ENCODE measurements at regions not wholly inside any gene's neighbourhood (a gene's known extent, or its start where the extent isn't known, plus 50 kb on each side); places are given as distances from the start of the nearest gene placed in this dataset.

- TF ChIP-seq CTCF (IDR thresholded peaks at IDR 0.05; ENCODE audit: low read length) (no peak), EZH2 (IDR thresholded peaks at IDR 0.05; ENCODE audit: borderline replicate concordance, low read length) (no peak)
Observed at GRCh38 chr7:110386913-110387312, 704.0 kb upstream of the LRRN3 start.
